IMR-90 (cell line): ENCODE measurements at regions not wholly inside any gene's neighbourhood (a gene's known extent, or its start where the extent isn't known, plus 50 kb on each side); places are given as distances from the start of the nearest gene placed in this dataset.

Experiments
- CTCF ChIP-seq: conservative IDR thresholded peaks from 2 replicates; pipeline ENCODE4 v1.5.1; 2012; ENCODE audit warnings: mild to moderate bottlenecking, low read depth, low read length, improper control_type of control experiment
- RAD21 ChIP-seq: IDR thresholded peaks from 2 replicates; pipeline ENCODE4 v1.6.1; 2012; ENCODE audit warnings: low read length, improper control_type of control experiment
- RCOR1 ChIP-seq: IDR thresholded peaks from 2 replicates; pipeline ENCODE4 v1.6.1; 2012; ENCODE audit warnings: mild to moderate bottlenecking, low read length, improper control_type of control experiment; ENCODE audit not compliant: insufficient replicate concordance
- SMC3 ChIP-seq: fragments of 150-350 bp; IDR thresholded peaks from 2 replicates; pipeline ENCODE4 v1.6.1; 2016; ENCODE audit warnings: low read depth, mild to moderate bottlenecking, antibody characterized with exemption, low read length, moderate library complexity

- TF ChIP-seq CTCF (no peak), RAD21 (no peak), SMC3 (no peak), RCOR1 (no peak)
Measured at GRCh38 chr2:118257696-118258095, 169.4 kb downstream of the INSIG2 start.
